Neuronal stem cell (in vitro differentiated cells): ENCODE measurements at regions not wholly inside any gene's neighbourhood (a gene's known extent, or its start where the extent isn't known, plus 50 kb on each side); places are given as distances from the start of the nearest gene placed in this dataset.

Experiments used
- DNase-seq: peaks from one replicate; pipeline ENCODE4 v3.0.0-alpha.2; 2013; ENCODE audit warnings: low spot score
- H2AFZ ChIP-seq: one replicate; pipeline ENCODE4 v1.6.1; 2013; ENCODE audit warnings: mild to moderate bottlenecking, low read length, inconsistent platforms
- H2AK5ac ChIP-seq: 2 replicates; pipeline ENCODE4 v1.6.1; 2013; ENCODE audit warnings: low read depth, mild to moderate bottlenecking, inconsistent platforms, low read length, moderate library complexity, mixed read lengths
- H2BK120ac ChIP-seq: 2 replicates; pipeline ENCODE4 v1.6.1; 2013; ENCODE audit warnings: low read depth, mild to moderate bottlenecking, inconsistent platforms, low read length, moderate library complexity, mixed read lengths
- H2BK12ac ChIP-seq: one replicate; pipeline ENCODE4 v1.6.1; 2013; ENCODE audit warnings: low read length, inconsistent platforms
- H2BK15ac ChIP-seq: 2 replicates; pipeline ENCODE4 v1.6.1; 2013; ENCODE audit warnings: mild to moderate bottlenecking, low read length, inconsistent platforms, mixed read lengths
- H2BK5ac ChIP-seq: one replicate; pipeline ENCODE4 v1.6.1; 2013; ENCODE audit warnings: inconsistent platforms, mild to moderate bottlenecking, low read length, moderate library complexity
- H3K14ac ChIP-seq: one replicate; pipeline ENCODE4 v1.6.1; 2013; ENCODE audit warnings: low read length, inconsistent platforms
- H3K18ac ChIP-seq: 2 replicates; pipeline ENCODE4 v1.6.1; 2013; ENCODE audit warnings: low read length, inconsistent platforms
- H3K23ac ChIP-seq: 2 replicates; pipeline ENCODE4 v1.6.1; 2013; ENCODE audit warnings: low read depth, mild to moderate bottlenecking, mixed read lengths, low read length, inconsistent platforms; ENCODE audit not compliant: poor library complexity
- H3K27ac ChIP-seq: replicated peaks from 3 replicates; pipeline ENCODE4 v1.5.1; 2013; ENCODE audit warnings: low read length, inconsistent platforms
- H3K27me3 ChIP-seq, 3 experiments: 2 replicates each; pipeline ENCODE4 v1.6.1; 2013; ENCODE audit warnings: low read length in 3 of 3, mild to moderate bottlenecking in 2 of 3, inconsistent platforms in 1 of 3, low read depth in 1 of 3, mixed read lengths in 1 of 3, moderate library complexity in 1 of 3; ENCODE audit not compliant: control insufficient read depth in 3 of 3, insufficient read depth in 3 of 3
- H3K36me3 ChIP-seq, 2 donors: replicated peaks in 1 of 2; 2 replicates each; pipeline ENCODE4 v1.6.1; 2013; ENCODE audit warnings: low read length in 2 of 2; ENCODE audit not compliant: control insufficient read depth in 2 of 2, insufficient read depth in 2 of 2
- H3K4ac ChIP-seq: 2 replicates; pipeline ENCODE4 v1.6.1; 2013; ENCODE audit warnings: inconsistent platforms, mild to moderate bottlenecking, low read length, moderate library complexity
- H3K4me1 ChIP-seq, 2 donors: 1 replicate in 1 of 2; 2 replicates in 1 of 2; pipeline ENCODE4 v1.6.1; 2013; ENCODE audit warnings: low read length in 2 of 2, low read depth in 1 of 2; ENCODE audit not compliant: control insufficient read depth in 2 of 2, insufficient read depth in 1 of 2
- H3K4me2 ChIP-seq: one replicate; pipeline ENCODE4 v1.6.1; 2013; ENCODE audit warnings: mild to moderate bottlenecking, low read length, inconsistent platforms; ENCODE audit not compliant: insufficient read depth, poor library complexity, severe bottlenecking
- H3K4me3 ChIP-seq, 2 donors: 2 replicates each; pipeline ENCODE4 v1.5.1; 2013; ENCODE audit warnings: low read length in 2 of 2, mild to moderate bottlenecking in 2 of 2, inconsistent platforms in 1 of 2, moderate library complexity in 1 of 2
- H3K79me1 ChIP-seq: one replicate; pipeline ENCODE4 v1.6.1; 2013; ENCODE audit warnings: low read depth, mild to moderate bottlenecking, inconsistent platforms, low read length, moderate library complexity
- H3K9ac ChIP-seq: one replicate; pipeline ENCODE4 v1.6.1; 2013; ENCODE audit warnings: mild to moderate bottlenecking, low read depth, low read length, inconsistent platforms; ENCODE audit not compliant: poor library complexity
- H3K9me3 ChIP-seq, 2 donors: replicated peaks in 1 of 2; 2 replicates each; pipeline versions ENCODE3 to v1.6.1; 2013; ENCODE audit warnings: low read length in 2 of 2, mild to moderate bottlenecking in 2 of 2, inconsistent platforms in 1 of 2, low read depth in 1 of 2, mixed read lengths in 1 of 2, moderate library complexity in 1 of 2; ENCODE audit not compliant: control insufficient read depth in 2 of 2, insufficient read depth in 1 of 2
- H4K8ac ChIP-seq: one replicate; pipeline ENCODE4 v1.6.1; 2013; ENCODE audit warnings: low read depth, mild to moderate bottlenecking, inconsistent platforms, low read length, moderate library complexity
- H4K91ac ChIP-seq: one replicate; pipeline ENCODE4 v1.6.1; 2013; ENCODE audit warnings: low read length, low read depth, mild to moderate bottlenecking, inconsistent platforms; ENCODE audit not compliant: poor library complexity
- WGBS, 2 donors: extraction: QIAGEN DNeasy Blood & Tissue Kit; methylation state at CpG; one replicate each; pipeline ENCODE4 v1.1.7; 2013; ENCODE audit warnings: missing lambda C conversion rate in 2 of 2, mixed read lengths in 1 of 2; ENCODE audit not compliant: insufficient read length in 2 of 2, insufficient replicate concordance in 1 of 2; ENCODE audit errors: extremely low coverage in 2 of 2; 5-methylcytosine and 5-hydroxymethylcytosine counted together

DNA sequence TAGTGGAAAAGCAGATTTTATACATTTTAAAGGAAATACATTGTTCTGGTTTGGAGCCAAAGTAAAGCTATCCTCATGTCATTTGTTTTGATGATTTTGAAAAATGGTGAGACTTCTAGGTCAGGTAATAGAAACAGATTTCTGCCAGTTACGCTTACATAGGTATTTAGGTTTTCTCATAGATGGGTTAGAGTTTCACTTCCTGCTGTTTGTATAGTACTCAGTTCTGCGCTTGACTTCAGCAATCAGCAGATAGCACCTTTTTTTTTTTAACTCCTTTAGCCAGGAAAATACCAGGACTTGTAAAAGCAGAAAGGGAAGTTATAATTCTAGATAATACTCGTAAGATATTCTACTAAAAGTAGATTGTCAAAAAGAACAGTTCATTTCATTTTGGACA is 209.8 kb upstream of the POM121L12 start:
- Histone ChIP-seq H3K27ac (no peak overlapping the region), H2AK5ac (no peak overlapping the region), H3K36me3 (no peaks in the 10 kb centered on the region), H3K27me3 (no peaks in the 10 kb centered on the region), H4K8ac (no peak overlapping the region), H3K4me3 (no peak overlapping the region), H3K14ac (no peak overlapping the region), H2BK15ac (no peak overlapping the region), H3K9ac (no peak overlapping the region), H3K4ac (no peak overlapping the region), H2BK120ac (no peak overlapping the region), H3K23ac (no peak overlapping the region), H3K9me3 (peaks cover 10 to 23% of the 10 kb centered on the region in 2 donors), H3K4me1 (peaks cover 0 to under 1% of the 10 kb centered on the region in 2 donors), H3K18ac (no peak overlapping the region), H4K91ac (no peak overlapping the region), H2BK5ac (no peak overlapping the region), H2BK12ac (no peak overlapping the region), H3K4me2 (no peak overlapping the region), H2AFZ (no peak overlapping the region), H3K79me1 (no peaks in the 10 kb centered on the region)
- no peak for DNase-seq
- no CpG with 5 or more reads among the region's 3 CpGs for WGBS, 2 donors

DNA sequence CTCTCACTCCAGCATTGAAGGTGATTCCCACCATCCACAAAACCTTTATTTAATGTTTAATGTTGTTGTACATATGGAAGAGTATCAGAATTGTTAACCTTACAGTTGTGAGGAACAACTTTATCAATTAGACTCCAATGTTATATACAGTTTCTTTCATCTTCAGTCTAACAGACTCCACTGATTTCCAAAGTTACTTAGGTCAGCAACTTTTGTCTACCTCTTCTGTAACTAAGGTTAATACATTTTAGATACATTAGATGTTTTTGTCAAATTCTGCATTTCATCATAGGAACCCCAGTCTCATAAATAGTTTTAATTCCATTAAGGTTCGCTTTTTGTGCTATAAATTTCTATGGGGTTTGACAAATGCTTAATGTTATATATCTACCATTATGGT is 223.9 kb upstream of the POM121L12 start:
- H3K4me3 ChIP-seq, result no peak overlapping the region
- no peak overlapping the region for H3K9ac ChIP-seq
- H2BK120ac ChIP-seq, result no peak overlapping the region
- no peak overlapping the region for H2BK5ac ChIP-seq
- no peak overlapping the region for H3K4me2 ChIP-seq
- H3K27me3 ChIP-seq, result no peaks in the 10 kb centered on the region
- H3K23ac ChIP-seq, result no peak overlapping the region
- H3K18ac ChIP-seq, result no peak overlapping the region
- no peak overlapping the region for H3K4ac ChIP-seq
- no peak overlapping the region for H2AK5ac ChIP-seq
- H3K79me1 ChIP-seq, result no peaks in the 10 kb centered on the region
- H2AFZ ChIP-seq, result no peak overlapping the region
- no CpG with 5 or more reads among the region's 1 CpG for WGBS, 2 donors
- H4K8ac ChIP-seq, result no peak overlapping the region
- no peak overlapping the region for H3K27ac ChIP-seq
- H3K14ac ChIP-seq, result no peak overlapping the region
- H4K91ac ChIP-seq, result no peak overlapping the region
- H3K4me1 ChIP-seq, result peaks cover 0 to 11% of the 10 kb centered on the region in 2 donors
- DNase-seq, result no peak
- no peak overlapping the region for H2BK15ac ChIP-seq
- no peak overlapping the region for H2BK12ac ChIP-seq
- H3K9me3 ChIP-seq, result peaks cover 0 to 6% of the 10 kb centered on the region in 2 donors
- H3K36me3 ChIP-seq, result no peaks in the 10 kb centered on the region

DNA sequence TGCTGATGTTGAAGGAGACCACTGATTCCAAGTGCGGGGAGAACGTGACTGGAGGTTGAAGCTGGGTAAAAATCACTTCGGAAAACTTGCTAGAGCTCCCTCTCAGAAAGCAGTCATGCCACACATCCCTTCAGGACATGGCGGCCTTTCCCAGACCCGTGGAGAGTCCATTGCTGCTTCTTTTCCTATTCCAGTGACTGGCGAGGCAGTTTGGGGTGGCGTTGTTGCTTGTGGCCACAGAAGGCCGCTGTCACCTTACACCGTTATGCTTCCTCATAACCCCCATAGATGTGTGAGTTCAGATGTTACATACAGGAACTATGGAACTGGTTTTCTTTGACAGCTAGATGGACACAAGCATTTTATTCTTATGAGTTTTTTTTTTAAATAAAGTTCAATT is 235.6 kb upstream of the POM121L12 start:
- H3K4me3 ChIP-seq, result no peak overlapping the region
- no peak overlapping the region for H3K27ac ChIP-seq
- no peaks in the 10 kb centered on the region for H3K9me3 ChIP-seq
- no peaks in the 10 kb centered on the region for H3K79me1 ChIP-seq
- no peak overlapping the region for H2AK5ac ChIP-seq
- DNase-seq, result no peak
- no peak overlapping the region for H4K8ac ChIP-seq
- H4K91ac ChIP-seq, result no peak overlapping the region
- H2BK5ac ChIP-seq, result no peak overlapping the region
- no peak overlapping the region for H3K23ac ChIP-seq
- no peak overlapping the region for H3K18ac ChIP-seq
- H3K9ac ChIP-seq, result no peak overlapping the region
- H2BK12ac ChIP-seq, result no peak overlapping the region
- H2BK120ac ChIP-seq, result no peak overlapping the region
- no CpG with 5 or more reads among the region's 9 CpGs for WGBS, 2 donors
- no peak overlapping the region for H2BK15ac ChIP-seq
- H3K27me3 ChIP-seq, result no peaks in the 10 kb centered on the region
- H3K4ac ChIP-seq, result no peak overlapping the region
- no peak overlapping the region for H3K14ac ChIP-seq
- no peak overlapping the region for H2AFZ ChIP-seq
- no peaks in the 10 kb centered on the region for H3K4me1 ChIP-seq
- no peaks in the 10 kb centered on the region for H3K36me3 ChIP-seq
- H3K4me2 ChIP-seq, result no peak overlapping the region

DNA sequence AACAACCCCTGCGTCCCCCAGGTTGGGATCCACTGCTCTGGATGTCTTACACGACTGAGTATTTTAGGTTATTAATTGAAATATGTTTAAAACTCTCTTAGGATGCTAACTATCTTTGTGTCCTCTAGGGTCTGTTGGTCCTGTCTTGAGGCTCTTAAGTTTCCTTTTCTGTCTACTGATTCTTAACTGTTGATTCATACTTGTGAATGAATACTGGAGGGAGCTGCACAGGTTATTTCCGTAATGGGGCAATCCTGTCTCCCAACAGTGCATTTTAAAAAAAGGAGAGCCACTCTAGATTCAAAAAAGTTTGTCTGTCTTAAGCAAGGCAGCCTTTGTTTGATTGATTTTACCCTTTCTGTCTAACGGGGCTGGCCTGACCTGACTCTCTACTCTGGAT is 237.6 kb upstream of the POM121L12 start:
- Histone ChIP-seq H3K18ac (no peak overlapping the region), H3K14ac (no peak overlapping the region), H3K9ac (no peak overlapping the region), H2BK15ac (no peak overlapping the region), H4K91ac (no peak overlapping the region), H3K79me1 (no peaks in the 10 kb centered on the region), H3K9me3 (no peaks in the 10 kb centered on the region), H3K27me3 (no peaks in the 10 kb centered on the region), H2BK5ac (no peak overlapping the region), H3K4me2 (no peak overlapping the region), H4K8ac (no peak overlapping the region), H3K36me3 (no peaks in the 10 kb centered on the region), H2BK12ac (no peak overlapping the region), H3K4ac (no peak overlapping the region), H3K23ac (no peak overlapping the region), H2AK5ac (no peak overlapping the region), H3K27ac (no peak overlapping the region), H2AFZ (peak overlapping the region; percentile 24), H3K4me1 (no peaks in the 10 kb centered on the region), H3K4me3 (no peak overlapping the region), H2BK120ac (no peak overlapping the region)
- no CpG with 5 or more reads among the region's 4 CpGs for WGBS, 2 donors
- no peak for DNase-seq
